Neural cell (in vitro differentiated cells): ENCODE measurements at regions not wholly inside any gene's neighbourhood (a gene's known extent, or its start where the extent isn't known, plus 50 kb on each side); places are given as distances from the start of the nearest gene placed in this dataset.
A peak's percentile ranks its signal among the peaks of the same experiment; 100 is the strongest.

Experiments used
- H2AFZ ChIP-seq: fragments of 200-600, 300-800 bp; sonication (generic), shearing (Covaris generic); 2 replicates; pipeline ENCODE4 v1.6.0; 2014; ENCODE audit warnings: low read depth, mild to moderate bottlenecking, antibody characterized with exemption, low read length, moderate library complexity
- H3F3A ChIP-seq: fragments of 200-600 bp; shearing (Covaris generic); 2 replicates; pipeline ENCODE4 v1.6.1; 2016; ENCODE audit warnings: mild to moderate bottlenecking, moderate library complexity, mixed read lengths, antibody characterized with exemption, low read length; ENCODE audit not compliant: insufficient read depth, poor library complexity, severe bottlenecking
- H3K27ac ChIP-seq: fragments of 200-600, 300-800 bp; sonication (generic), shearing (Covaris generic); 2 replicates; pipeline ENCODE4 v1.5.1; 2014; ENCODE audit warnings: mild to moderate bottlenecking, low read length, moderate library complexity
- H3K27me3 ChIP-seq: fragments of 300-800, 200-600 bp; sonication (generic), shearing (Covaris generic); 2 replicates; pipeline ENCODE4 v1.6.0; 2014; ENCODE audit warnings: mild to moderate bottlenecking, low read depth, low read length, moderate library complexity; ENCODE audit not compliant: insufficient read depth
- H3K36me3 ChIP-seq: fragments of 300-800, 200-600 bp; sonication (generic), shearing (Covaris generic); 2 replicates; pipeline ENCODE4 v1.5.1; 2014; ENCODE audit warnings: mild to moderate bottlenecking, antibody characterized with exemption, low read length, moderate library complexity; ENCODE audit not compliant: insufficient read depth
- H3K4me2 ChIP-seq: fragments of 300-800, 200-600 bp; sonication (generic), shearing (Covaris generic); 2 replicates; pipeline ENCODE4 v1.6.0; 2014; ENCODE audit warnings: mild to moderate bottlenecking, low read length
- H3K4me3 ChIP-seq: fragments of 300-800, 200-600 bp; sonication (generic), shearing (Covaris generic); 2 replicates; pipeline ENCODE4 v1.5.1; 2014; ENCODE audit warnings: mild to moderate bottlenecking, low read length, moderate library complexity
- H3K79me2 ChIP-seq: fragments of 200-600 bp; shearing (Covaris generic); replicated peaks from 2 replicates; pipeline ENCODE4 v1.6.0; 2014; ENCODE audit warnings: mild to moderate bottlenecking, low read length, moderate library complexity; ENCODE audit not compliant: insufficient read depth
- H3K9ac ChIP-seq: fragments of 300-800, 200-600 bp; sonication (generic), shearing (Covaris generic); 2 replicates; pipeline ENCODE4 v1.6.1; 2016; ENCODE audit warnings: mild to moderate bottlenecking, low read length, mixed read lengths
- H3K9me2 ChIP-seq: fragments of 200-600 bp; shearing (Covaris generic); 2 replicates; pipeline ENCODE4 v1.6.1; 2016; ENCODE audit warnings: mild to moderate bottlenecking, low read length, mixed read lengths; ENCODE audit not compliant: insufficient read depth
- H3K9me3 ChIP-seq: fragments of 200-600, 300-800 bp; sonication (generic), shearing (Covaris generic); 2 replicates; pipeline ENCODE4 v1.6.1; 2016; ENCODE audit warnings: mild to moderate bottlenecking, mixed run types, low read length, moderate library complexity, mixed read lengths
- H4K20me1 ChIP-seq: fragments of 200-600 bp; shearing (Covaris generic); 2 replicates; pipeline ENCODE4 v1.6.1; 2016; ENCODE audit warnings: mild to moderate bottlenecking, mixed run types; ENCODE audit not compliant: insufficient read depth
- EP300 ChIP-seq: fragments of 450-650 bp; conservative IDR thresholded peaks from 2 replicates; pipeline ENCODE4 v1.6.1; 2014; ENCODE audit warnings: antibody characterized with exemption, mild to moderate bottlenecking, moderate library complexity; ENCODE audit not compliant: poor library complexity, severe bottlenecking
- EZH2 ChIP-seq: fragments of 200-600, 300-800 bp; shearing (Covaris generic), sonication (generic); IDR thresholded peaks from 2 replicates; pipeline ENCODE4 v1.6.1; 2014; ENCODE audit warnings: antibody characterized with exemption, low read length, borderline replicate concordance, mild to moderate bottlenecking; ENCODE audit not compliant: insufficient read depth, poor library complexity, severe bottlenecking
- MXI1 ChIP-seq: fragments of 450-650 bp; conservative IDR thresholded peaks from 2 replicates; pipeline ENCODE4 v1.6.1; 2014; ENCODE audit warnings: antibody characterized with exemption, mild to moderate bottlenecking; ENCODE audit not compliant: poor library complexity, severe bottlenecking
- POLR2AphosphoS5 ChIP-seq: IDR thresholded peaks from 2 replicates; pipeline ENCODE4 v1.6.1; 2012
- RAD21 ChIP-seq: fragments of 450-650 bp; conservative IDR thresholded peaks from 2 replicates; pipeline ENCODE4 v1.6.1; 2014; ENCODE audit warnings: antibody characterized with exemption, mild to moderate bottlenecking, moderate library complexity
- SMC3 ChIP-seq: fragments of 450-650 bp; conservative IDR thresholded peaks from 2 replicates; pipeline ENCODE4 v1.6.1; 2014; ENCODE audit warnings: antibody characterized with exemption, mild to moderate bottlenecking, moderate library complexity; ENCODE audit not compliant: poor library complexity
- TAF1 ChIP-seq: IDR thresholded peaks from 2 replicates; pipeline ENCODE4 v1.6.1; 2012; ENCODE audit warnings: low read depth
- TF ChIP-seq, protein P1 (sequence below): IDR thresholded peaks from 2 replicates; pipeline ENCODE4 v1.6.1; 2012; ENCODE audit warnings: borderline replicate concordance
- TF ChIP-seq, protein P2 (sequence below): fragments of 450-650 bp; IDR thresholded peaks from 2 replicates; pipeline ENCODE4 v1.5.1; 2014; ENCODE audit warnings: antibody characterized with exemption, mild to moderate bottlenecking, moderate library complexity; ENCODE audit not compliant: poor library complexity, severe bottlenecking

DNA sequence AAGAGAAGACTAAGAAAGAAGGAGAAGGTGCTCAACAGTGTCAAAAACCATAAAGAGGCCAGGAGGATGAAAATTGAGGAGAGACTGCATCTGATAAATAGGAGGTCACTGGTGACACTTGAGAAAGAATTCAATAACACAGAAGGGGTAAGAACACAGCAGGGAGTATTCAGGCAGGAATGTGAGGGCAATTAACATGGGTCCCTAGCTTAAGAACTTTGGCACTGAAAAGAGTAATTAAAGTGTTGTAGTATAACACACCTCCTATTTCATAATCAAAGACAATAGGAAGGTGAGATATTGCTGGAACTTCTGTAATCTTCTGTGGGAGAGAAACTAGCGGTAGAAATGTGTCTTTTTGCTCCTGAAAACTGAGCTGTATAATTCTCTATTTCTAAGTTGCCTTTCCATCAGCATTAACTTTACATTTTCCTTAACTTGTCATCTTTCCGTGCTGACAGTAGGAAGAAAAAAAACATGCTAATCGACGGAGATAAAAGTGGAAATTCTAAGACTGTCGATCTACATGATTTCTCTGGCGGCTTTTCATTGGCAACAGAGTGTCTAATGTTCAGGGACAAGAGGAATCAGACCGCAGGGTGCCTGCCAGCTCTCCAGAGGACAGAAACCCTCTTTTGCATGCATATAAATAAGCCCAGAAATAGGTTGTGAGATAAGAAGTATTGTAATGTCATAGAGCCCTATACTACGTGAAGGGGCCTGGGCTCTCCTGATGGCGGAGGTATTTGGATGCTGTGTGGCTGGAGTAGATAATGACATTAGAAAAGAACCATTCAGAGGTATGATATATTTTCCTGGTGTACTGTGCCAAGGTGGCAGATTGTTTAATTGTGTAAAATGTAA is 147.9 kb upstream of the GAP43 start:
- peaks cover 11% of the 10 kb centered on the region for H3F3A ChIP-seq
- H4K20me1 ChIP-seq: no peaks in the 10 kb centered on the region
- H3K27me3 ChIP-seq: no peaks in the 10 kb centered on the region
- H3K4me2 ChIP-seq: peak overlapping the region; percentile 97
- peak overlapping the region; percentile 65 for H3K9ac ChIP-seq
- no peak overlapping the region for H2AFZ ChIP-seq
- no peaks in the 10 kb centered on the region for H3K9me2 ChIP-seq
- peak overlapping the region; percentile 100 for H3K27ac ChIP-seq
- H3K36me3 ChIP-seq: no peaks in the 10 kb centered on the region
- H3K9me3 ChIP-seq: no peaks in the 10 kb centered on the region
- no peaks in the 10 kb centered on the region for H3K79me2 ChIP-seq
- peak overlapping the region; percentile 58 for H3K4me3 ChIP-seq
- TF ChIP-seq EZH2 (no peak), EP300 (peak; percentile 98), POLR2AphosphoS5 (peak; percentile 90), SMC3 (peak; percentile 53), RAD21 (peak; percentile 57), TAF1 (no peak), MXI1 (no peak)
- TF ChIP-seq, protein P1, sequence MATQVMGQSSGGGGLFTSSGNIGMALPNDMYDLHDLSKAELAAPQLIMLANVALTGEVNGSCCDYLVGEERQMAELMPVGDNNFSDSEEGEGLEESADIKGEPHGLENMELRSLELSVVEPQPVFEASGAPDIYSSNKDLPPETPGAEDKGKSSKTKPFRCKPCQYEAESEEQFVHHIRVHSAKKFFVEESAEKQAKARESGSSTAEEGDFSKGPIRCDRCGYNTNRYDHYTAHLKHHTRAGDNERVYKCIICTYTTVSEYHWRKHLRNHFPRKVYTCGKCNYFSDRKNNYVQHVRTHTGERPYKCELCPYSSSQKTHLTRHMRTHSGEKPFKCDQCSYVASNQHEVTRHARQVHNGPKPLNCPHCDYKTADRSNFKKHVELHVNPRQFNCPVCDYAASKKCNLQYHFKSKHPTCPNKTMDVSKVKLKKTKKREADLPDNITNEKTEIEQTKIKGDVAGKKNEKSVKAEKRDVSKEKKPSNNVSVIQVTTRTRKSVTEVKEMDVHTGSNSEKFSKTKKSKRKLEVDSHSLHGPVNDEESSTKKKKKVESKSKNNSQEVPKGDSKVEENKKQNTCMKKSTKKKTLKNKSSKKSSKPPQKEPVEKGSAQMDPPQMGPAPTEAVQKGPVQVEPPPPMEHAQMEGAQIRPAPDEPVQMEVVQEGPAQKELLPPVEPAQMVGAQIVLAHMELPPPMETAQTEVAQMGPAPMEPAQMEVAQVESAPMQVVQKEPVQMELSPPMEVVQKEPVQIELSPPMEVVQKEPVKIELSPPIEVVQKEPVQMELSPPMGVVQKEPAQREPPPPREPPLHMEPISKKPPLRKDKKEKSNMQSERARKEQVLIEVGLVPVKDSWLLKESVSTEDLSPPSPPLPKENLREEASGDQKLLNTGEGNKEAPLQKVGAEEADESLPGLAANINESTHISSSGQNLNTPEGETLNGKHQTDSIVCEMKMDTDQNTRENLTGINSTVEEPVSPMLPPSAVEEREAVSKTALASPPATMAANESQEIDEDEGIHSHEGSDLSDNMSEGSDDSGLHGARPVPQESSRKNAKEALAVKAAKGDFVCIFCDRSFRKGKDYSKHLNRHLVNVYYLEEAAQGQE: peak; percentile 61
- TF ChIP-seq, protein P2, sequence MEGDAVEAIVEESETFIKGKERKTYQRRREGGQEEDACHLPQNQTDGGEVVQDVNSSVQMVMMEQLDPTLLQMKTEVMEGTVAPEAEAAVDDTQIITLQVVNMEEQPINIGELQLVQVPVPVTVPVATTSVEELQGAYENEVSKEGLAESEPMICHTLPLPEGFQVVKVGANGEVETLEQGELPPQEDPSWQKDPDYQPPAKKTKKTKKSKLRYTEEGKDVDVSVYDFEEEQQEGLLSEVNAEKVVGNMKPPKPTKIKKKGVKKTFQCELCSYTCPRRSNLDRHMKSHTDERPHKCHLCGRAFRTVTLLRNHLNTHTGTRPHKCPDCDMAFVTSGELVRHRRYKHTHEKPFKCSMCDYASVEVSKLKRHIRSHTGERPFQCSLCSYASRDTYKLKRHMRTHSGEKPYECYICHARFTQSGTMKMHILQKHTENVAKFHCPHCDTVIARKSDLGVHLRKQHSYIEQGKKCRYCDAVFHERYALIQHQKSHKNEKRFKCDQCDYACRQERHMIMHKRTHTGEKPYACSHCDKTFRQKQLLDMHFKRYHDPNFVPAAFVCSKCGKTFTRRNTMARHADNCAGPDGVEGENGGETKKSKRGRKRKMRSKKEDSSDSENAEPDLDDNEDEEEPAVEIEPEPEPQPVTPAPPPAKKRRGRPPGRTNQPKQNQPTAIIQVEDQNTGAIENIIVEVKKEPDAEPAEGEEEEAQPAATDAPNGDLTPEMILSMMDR: peak; percentile 23

DNA sequence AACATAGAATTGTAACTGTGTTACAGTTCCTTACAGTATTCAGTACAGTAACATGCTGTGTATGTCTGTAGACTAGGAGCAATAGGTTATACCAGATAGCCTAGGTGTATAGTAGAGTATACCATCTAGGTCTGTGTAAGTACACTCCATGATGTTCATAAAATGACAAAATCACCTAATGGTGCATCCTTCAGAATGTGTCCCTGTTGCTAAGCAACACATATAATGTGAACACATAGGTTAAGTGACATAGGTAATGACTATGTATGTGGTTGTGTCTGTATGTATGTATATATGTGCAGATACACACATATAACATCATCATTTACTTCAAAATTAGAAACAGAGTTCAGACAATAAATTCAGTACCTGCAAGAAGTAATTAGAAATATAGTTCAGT is 146.8 kb upstream of the GAP43 start:
- H3K9me2 ChIP-seq: no peaks in the 10 kb centered on the region
- peak overlapping the region; percentile 58 for H3K4me3 ChIP-seq
- H3K27me3 ChIP-seq: no peaks in the 10 kb centered on the region
- H3K27ac ChIP-seq: peak overlapping the region; percentile 100
- TF ChIP-seq EZH2 (no peak), TAF1 (no peak), EP300 (peak; percentile 83), MXI1 (no peak), POLR2AphosphoS5 (peak; percentile 65), SMC3 (peak; percentile 30), RAD21 (no peak)
- TF ChIP-seq, protein P2: no peak
- TF ChIP-seq, protein P1: no peak
- H3K4me2 ChIP-seq: peak overlapping the region; percentile 97
- no peak overlapping the region for H2AFZ ChIP-seq
- no peaks in the 10 kb centered on the region for H3K79me2 ChIP-seq
- peak overlapping the region; percentile 65 for H3K9ac ChIP-seq
- H3F3A ChIP-seq: peaks cover 11% of the 10 kb centered on the region
- no peaks in the 10 kb centered on the region for H3K36me3 ChIP-seq
- H4K20me1 ChIP-seq: no peaks in the 10 kb centered on the region
- no peaks in the 10 kb centered on the region for H3K9me3 ChIP-seq
